ENCODE measurements at regions not wholly inside any gene's neighbourhood (a gene's known extent, or its start where the extent isn't known, plus 50 kb on each side); places are given as distances from the start of the nearest gene placed in this dataset.

DNA sequence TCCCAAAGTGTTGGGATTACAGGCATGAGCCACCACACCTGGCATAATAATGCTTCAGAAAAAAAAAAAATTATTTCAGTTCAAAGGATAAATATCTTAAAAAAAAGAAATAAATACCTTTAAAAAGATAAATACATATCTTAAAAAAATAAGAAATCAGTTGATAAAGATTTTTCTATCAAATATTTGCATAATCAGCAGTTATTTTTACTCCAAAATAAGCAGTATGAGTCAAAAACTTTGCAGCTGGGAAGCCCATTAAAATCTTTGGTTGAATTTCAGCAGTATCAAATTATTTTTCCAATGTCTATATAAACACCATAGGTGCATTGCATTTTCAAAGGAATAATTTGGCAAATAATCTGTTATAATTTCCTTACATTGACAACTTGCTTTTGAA lies 202.5 kb downstream of the KBTBD8 start:
- TF ChIP-seq, protein P1, sequence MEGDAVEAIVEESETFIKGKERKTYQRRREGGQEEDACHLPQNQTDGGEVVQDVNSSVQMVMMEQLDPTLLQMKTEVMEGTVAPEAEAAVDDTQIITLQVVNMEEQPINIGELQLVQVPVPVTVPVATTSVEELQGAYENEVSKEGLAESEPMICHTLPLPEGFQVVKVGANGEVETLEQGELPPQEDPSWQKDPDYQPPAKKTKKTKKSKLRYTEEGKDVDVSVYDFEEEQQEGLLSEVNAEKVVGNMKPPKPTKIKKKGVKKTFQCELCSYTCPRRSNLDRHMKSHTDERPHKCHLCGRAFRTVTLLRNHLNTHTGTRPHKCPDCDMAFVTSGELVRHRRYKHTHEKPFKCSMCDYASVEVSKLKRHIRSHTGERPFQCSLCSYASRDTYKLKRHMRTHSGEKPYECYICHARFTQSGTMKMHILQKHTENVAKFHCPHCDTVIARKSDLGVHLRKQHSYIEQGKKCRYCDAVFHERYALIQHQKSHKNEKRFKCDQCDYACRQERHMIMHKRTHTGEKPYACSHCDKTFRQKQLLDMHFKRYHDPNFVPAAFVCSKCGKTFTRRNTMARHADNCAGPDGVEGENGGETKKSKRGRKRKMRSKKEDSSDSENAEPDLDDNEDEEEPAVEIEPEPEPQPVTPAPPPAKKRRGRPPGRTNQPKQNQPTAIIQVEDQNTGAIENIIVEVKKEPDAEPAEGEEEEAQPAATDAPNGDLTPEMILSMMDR (IDR thresholded peaks at IDR 0.05), result no peak
- TF ChIP-seq SP1 (CRISPR knock-in tag; conservative IDR thresholded peaks at IDR 0.05) (no peak), RELA (CRISPR knock-in tag; IDR thresholded peaks at IDR 0.05; ENCODE audit: borderline replicate concordance) (no peak), ELF4 (CRISPR knock-in tag; IDR thresholded peaks at IDR 0.05; ENCODE audit: low read depth) (no peak)
- TF ChIP-seq, protein P2, sequence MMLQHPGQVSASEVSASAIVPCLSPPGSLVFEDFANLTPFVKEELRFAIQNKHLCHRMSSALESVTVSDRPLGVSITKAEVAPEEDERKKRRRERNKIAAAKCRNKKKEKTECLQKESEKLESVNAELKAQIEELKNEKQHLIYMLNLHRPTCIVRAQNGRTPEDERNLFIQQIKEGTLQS (CRISPR knock-in tag; conservative IDR thresholded peaks at IDR 0.05), result no peak
- TF ChIP-seq, protein P3, sequence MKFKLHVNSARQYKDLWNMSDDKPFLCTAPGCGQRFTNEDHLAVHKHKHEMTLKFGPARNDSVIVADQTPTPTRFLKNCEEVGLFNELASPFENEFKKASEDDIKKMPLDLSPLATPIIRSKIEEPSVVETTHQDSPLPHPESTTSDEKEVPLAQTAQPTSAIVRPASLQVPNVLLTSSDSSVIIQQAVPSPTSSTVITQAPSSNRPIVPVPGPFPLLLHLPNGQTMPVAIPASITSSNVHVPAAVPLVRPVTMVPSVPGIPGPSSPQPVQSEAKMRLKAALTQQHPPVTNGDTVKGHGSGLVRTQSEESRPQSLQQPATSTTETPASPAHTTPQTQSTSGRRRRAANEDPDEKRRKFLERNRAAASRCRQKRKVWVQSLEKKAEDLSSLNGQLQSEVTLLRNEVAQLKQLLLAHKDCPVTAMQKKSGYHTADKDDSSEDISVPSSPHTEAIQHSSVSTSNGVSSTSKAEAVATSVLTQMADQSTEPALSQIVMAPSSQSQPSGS (CRISPR knock-in tag; IDR thresholded peaks at IDR 0.05; ENCODE audit: borderline replicate concordance, low read depth), result no peak
- TF ChIP-seq, protein P4, sequence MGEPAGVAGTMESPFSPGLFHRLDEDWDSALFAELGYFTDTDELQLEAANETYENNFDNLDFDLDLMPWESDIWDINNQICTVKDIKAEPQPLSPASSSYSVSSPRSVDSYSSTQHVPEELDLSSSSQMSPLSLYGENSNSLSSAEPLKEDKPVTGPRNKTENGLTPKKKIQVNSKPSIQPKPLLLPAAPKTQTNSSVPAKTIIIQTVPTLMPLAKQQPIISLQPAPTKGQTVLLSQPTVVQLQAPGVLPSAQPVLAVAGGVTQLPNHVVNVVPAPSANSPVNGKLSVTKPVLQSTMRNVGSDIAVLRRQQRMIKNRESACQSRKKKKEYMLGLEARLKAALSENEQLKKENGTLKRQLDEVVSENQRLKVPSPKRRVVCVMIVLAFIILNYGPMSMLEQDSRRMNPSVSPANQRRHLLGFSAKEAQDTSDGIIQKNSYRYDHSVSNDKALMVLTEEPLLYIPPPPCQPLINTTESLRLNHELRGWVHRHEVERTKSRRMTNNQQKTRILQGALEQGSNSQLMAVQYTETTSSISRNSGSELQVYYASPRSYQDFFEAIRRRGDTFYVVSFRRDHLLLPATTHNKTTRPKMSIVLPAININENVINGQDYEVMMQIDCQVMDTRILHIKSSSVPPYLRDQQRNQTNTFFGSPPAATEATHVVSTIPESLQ (CRISPR knock-in tag; IDR thresholded peaks at IDR 0.05), result no peak
- TF ChIP-seq, protein P5, sequence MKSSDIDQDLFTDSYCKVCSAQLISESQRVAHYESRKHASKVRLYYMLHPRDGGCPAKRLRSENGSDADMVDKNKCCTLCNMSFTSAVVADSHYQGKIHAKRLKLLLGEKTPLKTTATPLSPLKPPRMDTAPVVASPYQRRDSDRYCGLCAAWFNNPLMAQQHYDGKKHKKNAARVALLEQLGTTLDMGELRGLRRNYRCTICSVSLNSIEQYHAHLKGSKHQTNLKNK (CRISPR knock-in tag; IDR thresholded peaks at IDR 0.05), result no peak

All from WTC11 (cell line).